NCI-H69 (cell line): ENCODE measurements at regions not wholly inside any gene's neighbourhood (a gene's known extent, or its start where the extent isn't known, plus 50 kb on each side); places are given as distances from the start of the nearest gene placed in this dataset.

Experiments used
- DNase-seq: peaks from one replicate; lab custom pipeline; 2025; lab: John Stamatoyannopoulos, UW

GRCh38 chr20:12276011-12276673 is 358.4 kb downstream of the BTBD3 start:
- DNase-seq: no peak

GRCh38 chr20:12287575-12287974 is 369.9 kb downstream of the BTBD3 start:
- DNase-seq: no peak

GRCh38 chr20:12289465-12289864 is 371.8 kb downstream of the BTBD3 start:
- DNase-seq: no peak

- DNase-seq: no peak
Observed at GRCh38 chr20:12291386-12291785, 373.7 kb downstream of the BTBD3 start.

- DNase-seq: no peak
Observed at GRCh38 chr20:12293900-12294299, 376.2 kb downstream of the BTBD3 start.

GRCh38 chr20:12294678-12295077 is 377.0 kb downstream of the BTBD3 start:
- no peak for DNase-seq

GRCh38 chr20:12305188-12305950 is 387.7 kb downstream of the BTBD3 start:
- DNase-seq: no peak

- DNase-seq: no peak
Observed at GRCh38 chr20:12306107-12306506, 388.4 kb downstream of the BTBD3 start.

- no peak for DNase-seq
Observed at GRCh38 chr20:12311094-12311865, 393.6 kb downstream of the BTBD3 start.

GRCh38 chr20:12315652-12316051 is 398.0 kb downstream of the BTBD3 start:
- DNase-seq: peak; percentile 23

- DNase-seq: no peak
Observed at GRCh38 chr20:12316794-12317193, 399.1 kb downstream of the BTBD3 start.

GRCh38 chr20:12317433-12317832 is 399.7 kb downstream of the BTBD3 start:
- DNase-seq: no peak

- no peak for DNase-seq
Observed at GRCh38 chr20:12318043-12318442, 400.4 kb downstream of the BTBD3 start.

- no peak for DNase-seq
Observed at GRCh38 chr20:12321736-12322135, 404.0 kb downstream of the BTBD3 start.

- DNase-seq: no peak
Observed at GRCh38 chr20:12327205-12327604, 409.5 kb downstream of the BTBD3 start.

GRCh38 chr20:12331236-12331635 is 413.5 kb downstream of the BTBD3 start:
- DNase-seq: peak; percentile 71

GRCh38 chr20:12337601-12338000 is 419.9 kb downstream of the BTBD3 start:
- DNase-seq: no peak

GRCh38 chr20:12345978-12346377 is 428.3 kb downstream of the BTBD3 start:
- DNase-seq: no peak

GRCh38 chr20:12353842-12354241 is 436.1 kb downstream of the BTBD3 start:
- DNase-seq: no peak

- DNase-seq: no peak
Observed at GRCh38 chr20:12354725-12355124, 437.0 kb downstream of the BTBD3 start.

- DNase-seq: no peak
Observed at GRCh38 chr20:12355185-12355584, 437.5 kb downstream of the BTBD3 start.

- peak; percentile 65 for DNase-seq
Observed at GRCh38 chr20:12358006-12358654, 440.4 kb downstream of the BTBD3 start.
